Fibroblast of lung (primary cell): ENCODE measurements at regions not wholly inside any gene's neighbourhood (a gene's known extent, or its start where the extent isn't known, plus 50 kb on each side); places are given as distances from the start of the nearest gene placed in this dataset.

ENCODE experiments used
- DNase-seq, 2 donors: peaks; one replicate each; pipeline versions ENCODE4 v3.0.0 to v3.0.0-alpha.2; 2010; ENCODE audit warnings: low read depth in 2 of 2
- H2AFZ ChIP-seq: 2 replicates; pipeline ENCODE4 v1.5.1; 2012; ENCODE audit warnings: low read length, control low read depth, inconsistent platforms
- H3K27ac ChIP-seq: 2 replicates; pipeline ENCODE4 v1.5.1; 2011; ENCODE audit warnings: low read length, control low read depth; ENCODE audit not compliant: insufficient read depth
- H3K27me3 ChIP-seq: 2 replicates; pipeline ENCODE4 v1.5.1; 2011; ENCODE audit warnings: mild to moderate bottlenecking, low read length; ENCODE audit not compliant: control insufficient read depth, insufficient read depth
- H3K36me3 ChIP-seq: 2 replicates; pipeline ENCODE4 v1.5.1; 2011; ENCODE audit warnings: low read length; ENCODE audit not compliant: control insufficient read depth, insufficient read depth
- H3K4me1 ChIP-seq: 2 replicates; pipeline ENCODE4 v1.5.1; 2011; ENCODE audit warnings: low read length; ENCODE audit not compliant: control insufficient read depth, insufficient read depth; ENCODE audit errors: extremely low read depth
- H3K4me2 ChIP-seq: 2 replicates; pipeline ENCODE4 v1.5.1; 2011; ENCODE audit warnings: low read length, control low read depth; ENCODE audit not compliant: insufficient read depth; ENCODE audit errors: extremely low read depth
- H3K4me3 ChIP-seq, 4 experiments: fragments of 200-600 bp in 1 of 4; sonication (generic) in 1 of 4; replicated peaks in 1 of 4; 2 replicates each; pipeline ENCODE4 v1.5.1; 2011 to 2016; ENCODE audit warnings: low read length in 4 of 4, low read depth in 3 of 4, mild to moderate bottlenecking in 3 of 4, control low read depth in 2 of 4, inconsistent platforms in 1 of 4, mixed read lengths in 1 of 4; ENCODE audit not compliant: insufficient read depth in 1 of 4; ENCODE audit errors: control extremely low read depth in 1 of 4
- H3K79me2 ChIP-seq: 2 replicates; pipeline ENCODE4 v1.5.1; 2012; ENCODE audit warnings: mild to moderate bottlenecking, low read length, inconsistent platforms; ENCODE audit not compliant: control insufficient read depth, insufficient read depth
- H3K9ac ChIP-seq: 2 replicates; pipeline ENCODE4 v1.5.1; 2011; ENCODE audit warnings: mild to moderate bottlenecking, low read length, control low read depth; ENCODE audit not compliant: insufficient read depth
- H3K9me3 ChIP-seq: 2 replicates; pipeline ENCODE4 v1.5.1; 2012; ENCODE audit warnings: low read depth, low read length; ENCODE audit not compliant: control insufficient read depth, insufficient read depth
- H4K20me1 ChIP-seq: 2 replicates; pipeline ENCODE4 v1.5.1; 2011; ENCODE audit warnings: low read length; ENCODE audit not compliant: control insufficient read depth, insufficient read depth; ENCODE audit errors: extremely low read depth
- EZH2 ChIP-seq: IDR thresholded peaks from 2 replicates; pipeline ENCODE4 v1.5.1; 2012; ENCODE audit warnings: low read length, control low read depth, mild to moderate bottlenecking; ENCODE audit errors: missing control alignments
- TF ChIP-seq, protein P1 (sequence below), 2 donors: IDR thresholded peaks in 1 of 2; conservative IDR thresholded peaks in 1 of 2; 1 replicate in 1 of 2; 2 replicates in 1 of 2; pipeline ENCODE4 v1.5.1; 2011 to 2012; ENCODE audit warnings: low read length in 2 of 2, control low read depth in 1 of 2, inconsistent platforms in 1 of 2, low read depth in 1 of 2, mild to moderate bottlenecking in 1 of 2

DNA sequence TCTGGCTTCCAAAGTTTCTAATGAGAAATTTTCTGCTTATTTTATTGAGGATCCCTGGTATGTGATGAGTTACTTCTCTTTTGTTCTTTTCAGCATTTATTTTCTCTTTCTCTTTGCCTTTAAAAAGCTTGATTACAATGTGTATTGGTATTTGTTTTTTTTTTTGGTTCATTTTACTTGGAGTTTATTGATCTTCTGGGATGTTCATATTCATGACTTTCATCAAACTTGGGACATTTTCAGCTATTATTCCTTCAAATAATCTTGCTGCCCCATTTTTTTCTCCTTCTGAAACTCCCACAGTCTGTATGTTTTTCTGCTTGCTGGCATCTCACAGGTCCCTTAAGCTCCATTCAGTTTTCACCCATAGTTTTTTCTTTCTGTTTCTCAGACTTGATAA, 102.4 kb downstream of the PRDM13 start:
- no peak for DNase-seq
- Histone ChIP-seq H3K4me2 (no peak overlapping the region), H3K36me3 (no peaks in the 10 kb centered on the region), H3K9ac (no peak overlapping the region), H3K27me3 (no peaks in the 10 kb centered on the region), H2AFZ (no peak overlapping the region), H3K9me3 (no peaks in the 10 kb centered on the region), H4K20me1 (no peaks in the 10 kb centered on the region), H3K79me2 (no peaks in the 10 kb centered on the region), H3K4me1 (no peaks in the 10 kb centered on the region), H3K27ac (no peak overlapping the region), H3K4me3 (no peak overlapping the region)
- TF ChIP-seq EZH2: no peak
- TF ChIP-seq, protein P1, sequence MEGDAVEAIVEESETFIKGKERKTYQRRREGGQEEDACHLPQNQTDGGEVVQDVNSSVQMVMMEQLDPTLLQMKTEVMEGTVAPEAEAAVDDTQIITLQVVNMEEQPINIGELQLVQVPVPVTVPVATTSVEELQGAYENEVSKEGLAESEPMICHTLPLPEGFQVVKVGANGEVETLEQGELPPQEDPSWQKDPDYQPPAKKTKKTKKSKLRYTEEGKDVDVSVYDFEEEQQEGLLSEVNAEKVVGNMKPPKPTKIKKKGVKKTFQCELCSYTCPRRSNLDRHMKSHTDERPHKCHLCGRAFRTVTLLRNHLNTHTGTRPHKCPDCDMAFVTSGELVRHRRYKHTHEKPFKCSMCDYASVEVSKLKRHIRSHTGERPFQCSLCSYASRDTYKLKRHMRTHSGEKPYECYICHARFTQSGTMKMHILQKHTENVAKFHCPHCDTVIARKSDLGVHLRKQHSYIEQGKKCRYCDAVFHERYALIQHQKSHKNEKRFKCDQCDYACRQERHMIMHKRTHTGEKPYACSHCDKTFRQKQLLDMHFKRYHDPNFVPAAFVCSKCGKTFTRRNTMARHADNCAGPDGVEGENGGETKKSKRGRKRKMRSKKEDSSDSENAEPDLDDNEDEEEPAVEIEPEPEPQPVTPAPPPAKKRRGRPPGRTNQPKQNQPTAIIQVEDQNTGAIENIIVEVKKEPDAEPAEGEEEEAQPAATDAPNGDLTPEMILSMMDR (conservative IDR thresholded peaks at IDR 0.05 in 1 of 2, IDR thresholded peaks at IDR 0.05 in 1 of 2; ENCODE audit: low read depth in 1 of 2, low read length in 2 of 2): no peak

GRCh38 chr6:99711302-99711701, 104.7 kb downstream of the PRDM13 start:
- no peak for TF ChIP-seq EZH2
- TF ChIP-seq, protein P1 (conservative IDR thresholded peaks at IDR 0.05 in 1 of 2, IDR thresholded peaks at IDR 0.05 in 1 of 2; ENCODE audit: low read depth in 1 of 2, low read length in 2 of 2): no peak
- Histone ChIP-seq H3K79me2 (no peaks in the 10 kb centered on the region), H4K20me1 (no peaks in the 10 kb centered on the region), H3K27me3 (no peaks in the 10 kb centered on the region), H3K9ac (no peak overlapping the region), H3K27ac (no peak overlapping the region), H3K4me2 (no peak overlapping the region), H3K9me3 (no peaks in the 10 kb centered on the region), H3K4me1 (no peaks in the 10 kb centered on the region), H3K4me3 (no peak overlapping the region), H3K36me3 (no peaks in the 10 kb centered on the region), H2AFZ (no peak overlapping the region)
- DNase-seq: no peak

DNA sequence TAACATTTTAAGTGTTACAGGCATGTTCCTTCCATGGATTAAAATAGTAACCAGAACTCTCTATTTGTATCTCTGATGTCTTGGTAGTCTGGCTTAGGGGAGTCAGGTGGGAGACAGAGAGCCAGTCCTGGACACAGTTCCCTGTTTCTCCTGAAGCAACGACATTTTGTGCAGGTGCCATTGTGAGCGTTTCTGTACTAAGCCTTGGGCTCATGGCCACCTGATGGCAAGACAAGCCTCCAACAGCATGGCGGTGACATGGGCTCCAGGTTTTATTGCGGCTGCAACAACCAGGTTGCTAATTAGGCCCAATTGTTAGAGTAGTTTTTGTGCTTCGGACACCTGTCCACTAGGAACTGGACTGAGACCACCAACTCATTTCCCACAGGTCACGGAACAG, 105.3 kb downstream of the PRDM13 start:
- Histone ChIP-seq H3K79me2 (no peaks in the 10 kb centered on the region), H3K27ac (no peak overlapping the region), H3K36me3 (no peaks in the 10 kb centered on the region), H3K4me1 (no peaks in the 10 kb centered on the region), H3K27me3 (no peaks in the 10 kb centered on the region), H3K9ac (no peak overlapping the region), H3K4me3 (no peak overlapping the region), H3K4me2 (no peak overlapping the region), H4K20me1 (no peaks in the 10 kb centered on the region), H2AFZ (no peak overlapping the region), H3K9me3 (no peaks in the 10 kb centered on the region)
- DNase-seq: no peak
- no peak for TF ChIP-seq EZH2
- TF ChIP-seq, protein P1 (conservative IDR thresholded peaks at IDR 0.05 in 1 of 2, IDR thresholded peaks at IDR 0.05 in 1 of 2; ENCODE audit: low read depth in 1 of 2, low read length in 2 of 2): no peak
